DND-41 (cell line): ENCODE measurements at regions not wholly inside any gene's neighbourhood (a gene's known extent, or its start where the extent isn't known, plus 50 kb on each side); places are given as distances from the start of the nearest gene placed in this dataset.

Experiments used
- EZH2 ChIP-seq: IDR thresholded peaks from 3 replicates; pipeline ENCODE4 v1.6.1; 2012; ENCODE audit warnings: borderline replicate concordance, low read depth, mild to moderate bottlenecking, moderate library complexity, low read length, inconsistent platforms; ENCODE audit not compliant: severe bottlenecking
- TF ChIP-seq, protein P1 (sequence below): IDR thresholded peaks from 2 replicates; pipeline ENCODE4 v1.5.1; 2012; ENCODE audit warnings: borderline replicate concordance, low read length, moderate library complexity, mild to moderate bottlenecking; ENCODE audit not compliant: poor library complexity, severe bottlenecking; ENCODE audit errors: extremely low read depth

GRCh38 chr3:187966096-187966495 lies 187.9 kb upstream of the LPP start:
- TF ChIP-seq, protein P1, sequence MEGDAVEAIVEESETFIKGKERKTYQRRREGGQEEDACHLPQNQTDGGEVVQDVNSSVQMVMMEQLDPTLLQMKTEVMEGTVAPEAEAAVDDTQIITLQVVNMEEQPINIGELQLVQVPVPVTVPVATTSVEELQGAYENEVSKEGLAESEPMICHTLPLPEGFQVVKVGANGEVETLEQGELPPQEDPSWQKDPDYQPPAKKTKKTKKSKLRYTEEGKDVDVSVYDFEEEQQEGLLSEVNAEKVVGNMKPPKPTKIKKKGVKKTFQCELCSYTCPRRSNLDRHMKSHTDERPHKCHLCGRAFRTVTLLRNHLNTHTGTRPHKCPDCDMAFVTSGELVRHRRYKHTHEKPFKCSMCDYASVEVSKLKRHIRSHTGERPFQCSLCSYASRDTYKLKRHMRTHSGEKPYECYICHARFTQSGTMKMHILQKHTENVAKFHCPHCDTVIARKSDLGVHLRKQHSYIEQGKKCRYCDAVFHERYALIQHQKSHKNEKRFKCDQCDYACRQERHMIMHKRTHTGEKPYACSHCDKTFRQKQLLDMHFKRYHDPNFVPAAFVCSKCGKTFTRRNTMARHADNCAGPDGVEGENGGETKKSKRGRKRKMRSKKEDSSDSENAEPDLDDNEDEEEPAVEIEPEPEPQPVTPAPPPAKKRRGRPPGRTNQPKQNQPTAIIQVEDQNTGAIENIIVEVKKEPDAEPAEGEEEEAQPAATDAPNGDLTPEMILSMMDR: no peak
- TF ChIP-seq EZH2: no peak
